Gastroesophageal sphincter (tissue), 4 donors: ENCODE measurements at regions not wholly inside any gene's neighbourhood (a gene's known extent, or its start where the extent isn't known, plus 50 kb on each side); places are given as distances from the start of the nearest gene placed in this dataset.
"Not testable (repeated sequence)": the region's sequence is repeated elsewhere in the genome, so short reads cannot be mapped to it uniquely, and the experiment has no call there.

Experiments
- ATAC-seq: fragments of 150-250 bp; one replicate; pipeline ENCODE4 v1.9.1; 2016; ENCODE audit warnings: mild to moderate bottlenecking, moderate library complexity
- H3K27ac ChIP-seq, 4 donors: fragments of 200-600 bp; sonication (generic) in 3 of 4; 1 replicate in 3 of 4; 2 replicates in 1 of 4; pipeline ENCODE4 v1.5.1; 2016 to 2019
- H3K27me3 ChIP-seq: fragments of 200-600 bp; sonication (generic); one replicate; pipeline ENCODE4 v1.5.1; 2019
- H3K36me3 ChIP-seq, 2 donors: fragments of 200-600 bp; sonication (generic); one replicate each; pipeline ENCODE4 v1.5.1; 2019; ENCODE audit warnings: control low read depth in 1 of 2
- H3K4me1 ChIP-seq, 3 donors: fragments of 200-600 bp; sonication (generic); 1 replicate in 2 of 3; 2 replicates in 1 of 3; pipeline ENCODE4 v1.5.1; 2016 to 2019; ENCODE audit warnings: control low read depth in 2 of 3
- H3K4me3 ChIP-seq, 2 donors: fragments of 200-600 bp; sonication (generic); one replicate each; pipeline ENCODE4 v1.5.1; 2019; ENCODE audit warnings: mild to moderate bottlenecking in 1 of 2, moderate library complexity in 1 of 2
- H3K9me3 ChIP-seq, 3 donors: fragments of 200-600 bp; sonication (generic); one replicate each; pipeline ENCODE4 v1.5.1; 2017 to 2019; ENCODE audit warnings: control low read depth in 2 of 3
- CTCF ChIP-seq, 4 experiments: fragments of 200-600 bp in 2 of 4; fragments of 450-650 bp in 2 of 4; sonication (generic) in 1 of 4; IDR thresholded peaks; one replicate each; pipeline ENCODE4 v1.5.1; 2017 to 2019; ENCODE audit warnings: antibody characterized with exemption in 4 of 4, mild to moderate bottlenecking in 2 of 4, moderate library complexity in 2 of 4
- EP300 ChIP-seq: sonication (generic); formaldehyde crosslinking; IDR thresholded peaks from one replicate; pipeline ENCODE4 v1.6.1; 2017; ENCODE audit warnings: antibody characterized with exemption, mild to moderate bottlenecking
- POLR2A ChIP-seq, 2 donors: fragments of 450-650 bp; IDR thresholded peaks; one replicate each; pipeline ENCODE4 v1.6.1; 2017; ENCODE audit warnings: antibody characterized with exemption in 2 of 2, mild to moderate bottlenecking in 2 of 2, moderate library complexity in 1 of 2
- POLR2AphosphoS5 ChIP-seq: sonication (generic); formaldehyde crosslinking; IDR thresholded peaks from one replicate; pipeline ENCODE4 v1.6.1; 2017; ENCODE audit warnings: antibody characterized with exemption
- WGBS, 2 donors: methylation state at CpG; one replicate each; pipeline ENCODE4 v1.1.5; 2018; ENCODE audit warnings: low coverage in 1 of 2; 5-methylcytosine and 5-hydroxymethylcytosine counted together

- TF ChIP-seq POLR2AphosphoS5, result no peak
- TF ChIP-seq EP300, result no peak
- no peak for TF ChIP-seq POLR2A (IDR thresholded peaks at IDR 0.05)
- TF ChIP-seq CTCF (IDR thresholded peaks at IDR 0.05), result no peak
- H3K27me3 ChIP-seq, result no peaks in the 10 kb centered on the region
- H3K9me3 ChIP-seq, result peaks cover 0 to 5% (median 0%) of the 10 kb centered on the region in 3 donors
- WGBS, 2 donors, result 56 to 67% methylated on average over 4 to 6 of the region's 8 CpGs
- no peak overlapping the region for H3K4me3 ChIP-seq
- H3K4me1 ChIP-seq, result no peaks in the 10 kb centered on the region
- H3K27ac ChIP-seq, result no peak overlapping the region
- ATAC-seq, result no peak
- no peaks in the 10 kb centered on the region for H3K36me3 ChIP-seq
Measured at GRCh38 chr1:233722212-233722979, 108.5 kb downstream of the KCNK1 start.

- Histone ChIP-seq H3K4me3 (no peak overlapping the region), H3K36me3 (no peaks in the 10 kb centered on the region), H3K4me1 (no peaks in the 10 kb centered on the region), H3K9me3 (no peaks in the 10 kb centered on the region), H3K27ac (no peak overlapping the region), H3K27me3 (no peaks in the 10 kb centered on the region)
- 91 to 93% methylated on average over 5 to 6 of the region's 6 CpGs for WGBS, 2 donors
- no peak for TF ChIP-seq POLR2AphosphoS5
- no peak for TF ChIP-seq EP300
- no peak for TF ChIP-seq CTCF (IDR thresholded peaks at IDR 0.05)
- no peak for TF ChIP-seq POLR2A (IDR thresholded peaks at IDR 0.05)
- no peak for ATAC-seq
Measured at GRCh38 chr1:233723387-233723786, 109.5 kb downstream of the KCNK1 start.

- not testable (repeated sequence) for H3K36me3 ChIP-seq, H3K4me1 ChIP-seq, ATAC-seq, H3K27ac ChIP-seq, H3K9me3 ChIP-seq, H3K4me3 ChIP-seq, H3K27me3 ChIP-seq
- 96 to 100% methylated on average over 2 to 7 of the region's 10 CpGs for WGBS, 2 donors
Measured at GRCh38 chr1:233724131-233724631, 110.3 kb downstream of the KCNK1 start.

- no peak overlapping the region for H3K27ac ChIP-seq
- no peaks in the 10 kb centered on the region for H3K4me1 ChIP-seq
- no peaks in the 10 kb centered on the region for H3K9me3 ChIP-seq
- TF ChIP-seq EP300 (no peak), POLR2A (IDR thresholded peaks at IDR 0.05) (no peak), CTCF (IDR thresholded peaks at IDR 0.05) (no peak), POLR2AphosphoS5 (no peak)
- H3K27me3 ChIP-seq, result no peaks in the 10 kb centered on the region
- ATAC-seq, result no peak
- no peak overlapping the region for H3K4me3 ChIP-seq
- no peaks in the 10 kb centered on the region for H3K36me3 ChIP-seq
- WGBS, 2 donors, result 86 to 91% methylated on average over 4 to 9 of the region's 9 CpGs
Measured at GRCh38 chr1:233725423-233725822, 111.5 kb downstream of the KCNK1 start.

- ATAC-seq, result no peak
- no peaks in the 10 kb centered on the region for H3K9me3 ChIP-seq
- H3K36me3 ChIP-seq, result no peaks in the 10 kb centered on the region
- H3K27me3 ChIP-seq, result no peaks in the 10 kb centered on the region
- WGBS, 2 donors, result 51 to 52% methylated on average over 4 of the region's 4 CpGs
- H3K4me1 ChIP-seq, result no peaks in the 10 kb centered on the region
- TF ChIP-seq EP300 (no peak), CTCF (IDR thresholded peaks at IDR 0.05) (no peak), POLR2AphosphoS5 (no peak), POLR2A (IDR thresholded peaks at IDR 0.05) (no peak)
- no peak overlapping the region for H3K27ac ChIP-seq
- no peak overlapping the region for H3K4me3 ChIP-seq
Measured at GRCh38 chr1:233728721-233729120, 114.8 kb downstream of the KCNK1 start.
